ENCODE measurements at regions not wholly inside any gene's neighbourhood (a gene's known extent, or its start where the extent isn't known, plus 50 kb on each side); places are given as distances from the start of the nearest gene placed in this dataset.

GRCh38 chr1:191206513-191207207 lies 729.0 kb upstream of the BRINP3 start:
- H3K4me3 ChIP-seq (ENCODE audit: low read depth in 1 of 2, low read length in 2 of 2): 0 out of 4 replicates have a peak overlapping the region, but pooled peaks of 1 of the 2 experiments have one; percentile 29
- peak overlapping the region; percentile 79 for H3K27ac ChIP-seq (ENCODE audit: low read length)
- no peak for DNase-seq
- no peaks in the 10 kb centered on the region for H3K79me2 ChIP-seq (ENCODE audit: insufficient read depth, low read length)
- H3K9ac ChIP-seq (ENCODE audit: low read depth, low read length): peak overlapping the region; percentile 24; the same call in 1 of the 2 replicates
- H3K27me3 ChIP-seq (ENCODE audit: insufficient read depth, low read length, poor library complexity): no peaks in the 10 kb centered on the region
- no peaks in the 10 kb centered on the region for H3K36me3 ChIP-seq (ENCODE audit: insufficient read depth, low read length)
- peak overlapping the region; percentile 70 for H2AFZ ChIP-seq (ENCODE audit: low read depth, low read length)
- TF ChIP-seq CTCF (IDR thresholded peaks at IDR 0.05; ENCODE audit: borderline replicate concordance, extremely low read depth, low read length, poor library complexity, severe bottlenecking) (no peak), EZH2 (IDR thresholded peaks at IDR 0.05; ENCODE audit: borderline replicate concordance, low read depth, low read length, severe bottlenecking) (no peak)
- H4K20me1 ChIP-seq (ENCODE audit: insufficient read depth, low read length): no peaks in the 10 kb centered on the region
- no peaks in the 10 kb centered on the region for H3K9me3 ChIP-seq (ENCODE audit: insufficient read depth, low read length, severe bottlenecking)
- H3K4me2 ChIP-seq (ENCODE audit: insufficient read depth, low read length): peak overlapping the region; percentile 29; the same call in 1 of the 2 replicates
- H3K4me1 ChIP-seq (ENCODE audit: insufficient read depth, low read length): peaks cover 20% of the 10 kb centered on the region
- ATAC-seq (ENCODE audit: insufficient read depth, low read depth): peak; percentile 85

- TF ChIP-seq EZH2 (IDR thresholded peaks at IDR 0.05; ENCODE audit: borderline replicate concordance, low read depth, low read length, severe bottlenecking) (no peak), CTCF (IDR thresholded peaks at IDR 0.05; ENCODE audit: borderline replicate concordance, extremely low read depth, low read length, poor library complexity, severe bottlenecking) (no peak)
- Histone ChIP-seq H3K4me3 (ENCODE audit: low read depth in 1 of 2, low read length in 2 of 2) (no peak overlapping the region), H2AFZ (ENCODE audit: low read depth, low read length) (no peak overlapping the region), H3K9ac (ENCODE audit: low read depth, low read length) (no peak overlapping the region), H3K27ac (ENCODE audit: low read length) (no peak overlapping the region), H3K27me3 (ENCODE audit: insufficient read depth, low read length, poor library complexity) (no peaks in the 10 kb centered on the region), H3K79me2 (ENCODE audit: insufficient read depth, low read length) (no peaks in the 10 kb centered on the region), H3K4me2 (ENCODE audit: insufficient read depth, low read length) (no peak overlapping the region), H4K20me1 (ENCODE audit: insufficient read depth, low read length) (no peaks in the 10 kb centered on the region), H3K4me1 (ENCODE audit: insufficient read depth, low read length) (no peaks in the 10 kb centered on the region), H3K9me3 (ENCODE audit: insufficient read depth, low read length, severe bottlenecking) (peaks cover 10% of the 10 kb centered on the region), H3K36me3 (ENCODE audit: insufficient read depth, low read length) (no peaks in the 10 kb centered on the region)
- DNase-seq (no peak), ATAC-seq (ENCODE audit: insufficient read depth, low read depth) (no peak)
Measured at GRCh38 chr1:191222206-191222605, 744.5 kb upstream of the BRINP3 start.

- H3K36me3 ChIP-seq (ENCODE audit: insufficient read depth, low read length): no peaks in the 10 kb centered on the region
- H3K79me2 ChIP-seq (ENCODE audit: insufficient read depth, low read length): no peaks in the 10 kb centered on the region
- H3K4me1 ChIP-seq (ENCODE audit: insufficient read depth, low read length): no peaks in the 10 kb centered on the region
- peaks cover 3% of the 10 kb centered on the region for H3K9me3 ChIP-seq (ENCODE audit: insufficient read depth, low read length, severe bottlenecking)
- no peak for ATAC-seq (ENCODE audit: insufficient read depth, low read depth)
- H3K9ac ChIP-seq (ENCODE audit: low read depth, low read length): no peak overlapping the region
- no peak overlapping the region for H3K4me3 ChIP-seq (ENCODE audit: low read depth in 1 of 2, low read length in 2 of 2)
- H2AFZ ChIP-seq (ENCODE audit: low read depth, low read length): no peak overlapping the region
- no peak overlapping the region for H3K4me2 ChIP-seq (ENCODE audit: insufficient read depth, low read length)
- TF ChIP-seq EZH2 (IDR thresholded peaks at IDR 0.05; ENCODE audit: borderline replicate concordance, low read depth, low read length, severe bottlenecking) (no peak), CTCF (IDR thresholded peaks at IDR 0.05; ENCODE audit: borderline replicate concordance, extremely low read depth, low read length, poor library complexity, severe bottlenecking) (no peak)
- no peaks in the 10 kb centered on the region for H3K27me3 ChIP-seq (ENCODE audit: insufficient read depth, low read length, poor library complexity)
- H4K20me1 ChIP-seq (ENCODE audit: insufficient read depth, low read length): no peaks in the 10 kb centered on the region
- DNase-seq: no peak
- no peak overlapping the region for H3K27ac ChIP-seq (ENCODE audit: low read length)
Measured at GRCh38 chr1:191240925-191241324, 763.3 kb upstream of the BRINP3 start.
